HepG2 (cell line): ENCODE measurements at regions not wholly inside any gene's neighbourhood (a gene's known extent, or its start where the extent isn't known, plus 50 kb on each side); places are given as distances from the start of the nearest gene placed in this dataset.

ENCODE experiments used
- GABPA ChIP-seq, 2 experiments: IDR thresholded peaks; 2 replicates each; pipeline ENCODE4 v1.6.1; 2011 to 2016; ENCODE audit warnings: low read depth in 2 of 2, low read length in 1 of 2, missing biosample characterization in 1 of 2, missing genetic modification characterization in 1 of 2
- GATAD2A ChIP-seq: IDR thresholded peaks from 2 replicates; pipeline ENCODE4 v1.6.1; 2016
- HOMEZ ChIP-seq: IDR thresholded peaks from 2 replicates; pipeline ENCODE4 v1.6.1; 2016; ENCODE audit warnings: low read depth
- POLR2AphosphoS2 ChIP-seq: IDR thresholded peaks from 2 replicates; pipeline ENCODE4 v1.6.1; 2011; ENCODE audit warnings: low read depth, low read length, improper control_type of control experiment
- SETDB1 ChIP-seq: sonication (generic); formaldehyde crosslinking; IDR thresholded peaks from 2 replicates; pipeline ENCODE4 v1.5.1; 2020; ENCODE audit warnings: missing genetic modification reagents, mild to moderate bottlenecking, borderline replicate concordance
- ZNF24 ChIP-seq: fragments of 450-650 bp; IDR thresholded peaks from 2 replicates; pipeline ENCODE4 v1.6.1; 2017; ENCODE audit warnings: antibody characterized with exemption, mild to moderate bottlenecking
- ZNF564 ChIP-seq: sonication (generic); formaldehyde crosslinking; IDR thresholded peaks from 2 replicates; pipeline ENCODE4 v1.8.1; 2023; ENCODE audit warnings: mild to moderate bottlenecking, missing genetic modification reagents
- TF ChIP-seq, protein P1 (sequence below): IDR thresholded peaks from 2 replicates; pipeline ENCODE4 v1.6.1; 2012; ENCODE audit warnings: inconsistent platforms

DNA sequence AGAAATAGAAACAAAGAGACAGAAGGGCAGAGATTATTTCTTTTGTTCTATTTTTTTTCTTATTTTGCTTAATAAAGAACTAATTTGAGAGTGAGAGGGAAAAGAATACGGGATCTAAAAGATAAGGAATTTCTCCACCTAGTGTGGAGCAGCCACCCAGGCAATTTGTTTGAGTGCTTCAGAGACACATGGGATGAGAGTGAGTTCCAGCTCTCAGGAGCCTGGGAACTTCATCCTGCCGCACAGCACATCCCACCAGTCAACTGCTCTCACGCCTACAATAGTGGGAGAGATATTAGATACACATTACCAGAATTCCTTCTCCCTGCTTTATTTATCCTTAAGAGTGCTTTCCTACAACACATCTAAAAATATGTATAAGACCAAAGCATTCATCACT, 946.4 kb downstream of the PDHA2 start:
- TF ChIP-seq POLR2AphosphoS2 (no peak), GATAD2A (CRISPR knock-in tag) (no peak), ZNF24 (no peak), GABPA (IDR thresholded peaks at IDR 0.05; ENCODE audit: low read depth, low read length) (no peak), GABPA (CRISPR knock-in tag; IDR thresholded peaks at IDR 0.05; ENCODE audit: low read depth) (no peak), ZNF564 (no peak), HOMEZ (CRISPR knock-in tag) (no peak), SETDB1 (CRISPR knock-in tag) (no peak)
- TF ChIP-seq, protein P1, sequence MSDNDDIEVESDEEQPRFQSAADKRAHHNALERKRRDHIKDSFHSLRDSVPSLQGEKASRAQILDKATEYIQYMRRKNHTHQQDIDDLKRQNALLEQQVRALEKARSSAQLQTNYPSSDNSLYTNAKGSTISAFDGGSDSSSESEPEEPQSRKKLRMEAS, result no peak
